H9 (cell line): ENCODE measurements at regions not wholly inside any gene's neighbourhood (a gene's known extent, or its start where the extent isn't known, plus 50 kb on each side); places are given as distances from the start of the nearest gene placed in this dataset.

Experiments used
- DNase-seq: peaks from one replicate; pipeline ENCODE4 v3.0.0-alpha.2; 2017
- H2AFZ ChIP-seq: one replicate; pipeline ENCODE4 v1.6.1; 2013; ENCODE audit warnings: mild to moderate bottlenecking, low read length, control low read depth, moderate library complexity
- H2AK5ac ChIP-seq: 2 replicates; pipeline ENCODE4 v1.6.1; 2013; ENCODE audit warnings: low read length, control low read depth, mixed read lengths; ENCODE audit not compliant: insufficient read length
- H2BK120ac ChIP-seq: one replicate; pipeline ENCODE4 v1.6.1; 2013; ENCODE audit warnings: low read depth, mild to moderate bottlenecking, low read length, control low read depth, inconsistent platforms; ENCODE audit not compliant: poor library complexity, severe bottlenecking
- H2BK12ac ChIP-seq: 2 replicates; pipeline ENCODE4 v1.6.1; 2013; ENCODE audit warnings: low read length, control low read depth, mixed read lengths, low read depth; ENCODE audit not compliant: insufficient read length
- H2BK15ac ChIP-seq: 2 replicates; pipeline ENCODE4 v1.6.1; 2013; ENCODE audit warnings: low read depth, low read length, control low read depth
- H2BK20ac ChIP-seq: one replicate; pipeline ENCODE4 v1.6.1; 2013; ENCODE audit warnings: low read depth, mild to moderate bottlenecking, low read length, control low read depth, inconsistent platforms; ENCODE audit not compliant: poor library complexity, severe bottlenecking
- H2BK5ac ChIP-seq: 2 replicates; pipeline ENCODE4 v1.6.1; 2013; ENCODE audit warnings: low read length, control low read depth, mixed read lengths; ENCODE audit not compliant: insufficient read length
- H3K14ac ChIP-seq: 2 replicates; pipeline ENCODE4 v1.6.1; 2013; ENCODE audit warnings: low read length, control low read depth; ENCODE audit not compliant: insufficient read depth
- H3K18ac ChIP-seq: 2 replicates; pipeline ENCODE4 v1.6.1; 2013; ENCODE audit warnings: low read depth, mild to moderate bottlenecking, mixed read lengths, low read length, control low read depth; ENCODE audit not compliant: insufficient read length
- H3K23ac ChIP-seq: 2 replicates; pipeline ENCODE4 v1.6.1; 2013; ENCODE audit warnings: low read length, control low read depth, mixed read lengths, low read depth; ENCODE audit not compliant: insufficient read length
- H3K23me2 ChIP-seq: 2 replicates; pipeline ENCODE4 v1.6.1; 2013; ENCODE audit warnings: low read depth, mild to moderate bottlenecking, mixed read lengths, low read length, control low read depth; ENCODE audit not compliant: insufficient read length, poor library complexity, severe bottlenecking
- H3K27ac ChIP-seq: 2 replicates; pipeline ENCODE4 v1.5.1; 2013; ENCODE audit warnings: low read length, control low read depth, mixed read lengths, low read depth; ENCODE audit not compliant: insufficient read length
- H3K27me3 ChIP-seq: 2 replicates; pipeline ENCODE4 v1.6.1; 2013; ENCODE audit warnings: low read length, control low read depth, inconsistent platforms; ENCODE audit not compliant: insufficient read depth
- H3K4ac ChIP-seq: 2 replicates; pipeline ENCODE4 v1.6.1; 2013; ENCODE audit warnings: low read depth, mild to moderate bottlenecking, control low read depth, inconsistent platforms, low read length, moderate library complexity
- H3K4me1 ChIP-seq: 2 replicates; pipeline ENCODE4 v1.6.1; 2013; ENCODE audit warnings: low read length, control low read depth, inconsistent platforms; ENCODE audit not compliant: insufficient read depth
- H3K4me2 ChIP-seq: 2 replicates; pipeline ENCODE4 v1.6.1; 2013; ENCODE audit warnings: low read length, control low read depth, mixed read lengths; ENCODE audit not compliant: insufficient read length, insufficient read depth
- H3K56ac ChIP-seq: 2 replicates; pipeline ENCODE4 v1.6.1; 2013; ENCODE audit warnings: low read depth, mild to moderate bottlenecking, mixed read lengths, low read length, control low read depth; ENCODE audit not compliant: insufficient read length
- H3K79me1 ChIP-seq: 2 replicates; pipeline ENCODE4 v1.6.1; 2013; ENCODE audit warnings: low read depth, mild to moderate bottlenecking, moderate library complexity, low read length, control low read depth, inconsistent platforms; ENCODE audit not compliant: insufficient read depth, poor library complexity, severe bottlenecking
- H3K79me2 ChIP-seq: 2 replicates; pipeline ENCODE4 v1.6.1; 2013; ENCODE audit warnings: low read length, control low read depth, inconsistent platforms; ENCODE audit not compliant: insufficient read depth
- H3K9ac ChIP-seq: 2 replicates; pipeline ENCODE4 v1.6.1; 2013; ENCODE audit warnings: low read length, control low read depth, mixed read lengths; ENCODE audit not compliant: insufficient read length; ENCODE audit errors: extremely low read depth
- H3K9me3 ChIP-seq: one replicate; pipeline ENCODE4 v1.6.1; 2013; ENCODE audit warnings: low read depth, low read length, inconsistent platforms; ENCODE audit not compliant: control insufficient read depth
- H3T11ph ChIP-seq: one replicate; pipeline ENCODE4 v1.6.1; 2013; ENCODE audit warnings: mild to moderate bottlenecking, low read length, control low read depth, inconsistent platforms
- H4K20me1 ChIP-seq: one replicate; pipeline ENCODE4 v1.6.1; 2013; ENCODE audit not compliant: control insufficient read depth, insufficient read length, insufficient read depth
- H4K5ac ChIP-seq: 2 replicates; pipeline ENCODE4 v1.6.1; 2013; ENCODE audit warnings: low read depth, mild to moderate bottlenecking, mixed read lengths, low read length, control low read depth; ENCODE audit not compliant: insufficient read length
- H4K8ac ChIP-seq: replicated peaks from 2 replicates; pipeline ENCODE4 v1.6.1; 2013; ENCODE audit warnings: low read length, control low read depth, mixed read lengths, low read depth; ENCODE audit not compliant: insufficient read length
- H4K91ac ChIP-seq: 2 replicates; pipeline ENCODE4 v1.6.1; 2013; ENCODE audit warnings: low read depth, mild to moderate bottlenecking, moderate library complexity, mixed read lengths, low read length, control low read depth; ENCODE audit not compliant: insufficient read length
- H3K27ac Mint-ChIP-seq, 3 experiments: 2 replicates in 2 of 3; 3 replicates in 1 of 3; pipeline ENCODE4 v1.8.0; 2020 to 2021; ENCODE audit warnings: mixed read lengths in 3 of 3, mild to moderate bottlenecking in 1 of 3, moderate library complexity in 1 of 3
- H3K27me3 Mint-ChIP-seq: 2 replicates; pipeline ENCODE4 v1.8.0; 2021; ENCODE audit warnings: low read depth, mild to moderate bottlenecking, moderate library complexity, mixed read lengths
- H3K36me3 Mint-ChIP-seq, 3 experiments: 2 replicates in 2 of 3; 3 replicates in 1 of 3; pipeline ENCODE4 v1.8.0; 2020 to 2021; ENCODE audit warnings: low read depth in 3 of 3, mixed read lengths in 3 of 3; ENCODE audit not compliant: insufficient read depth in 1 of 3
- H3K4me1 Mint-ChIP-seq, 2 experiments: 2 replicates each; pipeline ENCODE4 v1.8.0; 2020; ENCODE audit warnings: mixed read lengths in 2 of 2
- H3K4me3 Mint-ChIP-seq, 2 experiments: 2 replicates in 1 of 2; 3 replicates in 1 of 2; pipeline ENCODE4 v1.8.0; 2020 to 2021; ENCODE audit warnings: mild to moderate bottlenecking in 2 of 2, mixed read lengths in 2 of 2, moderate library complexity in 1 of 2
- H3K9me3 Mint-ChIP-seq, 2 experiments: 2 replicates in 1 of 2; 3 replicates in 1 of 2; pipeline ENCODE4 v1.8.0; 2020; ENCODE audit warnings: mild to moderate bottlenecking in 2 of 2, mixed read lengths in 2 of 2, moderate library complexity in 1 of 2
- TF ChIP-seq, protein P1 (sequence below): fragments of 200-600 bp; sonication (generic); conservative IDR thresholded peaks from 3 replicates; pipeline ENCODE4 v1.8.0; 2021; ENCODE audit warnings: antibody characterized with exemption, mild to moderate bottlenecking

DNA sequence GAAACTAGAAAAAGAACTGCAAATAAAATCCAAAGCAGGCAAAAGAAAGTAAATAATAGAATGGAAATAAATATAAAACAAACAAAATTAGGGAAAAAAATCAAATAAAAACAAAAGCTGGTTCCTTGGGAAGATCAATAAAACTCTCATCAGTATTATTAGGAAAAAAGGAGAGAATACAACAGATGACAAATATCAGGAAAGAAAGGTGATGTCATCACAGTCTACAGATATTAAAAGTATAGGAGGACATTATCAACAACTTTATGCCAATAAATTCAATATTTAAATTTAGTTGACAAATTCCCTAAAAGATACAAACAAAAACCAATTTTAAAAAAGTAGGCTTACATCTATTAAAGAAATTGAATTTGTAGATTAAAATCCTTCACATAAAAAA lies 107.4 kb upstream of the FOXN3 start:
- H3K36me3 Mint-ChIP-seq, result peaks cover 28 to 49% (median 43%) of the 10 kb centered on the region in 3 experiments
- H3T11ph ChIP-seq, result no peak overlapping the region
- H2BK12ac ChIP-seq, result no peak overlapping the region
- no peak overlapping the region for H2AK5ac ChIP-seq
- no peak overlapping the region for H3K14ac ChIP-seq
- H2BK15ac ChIP-seq, result no peak overlapping the region
- H3K27me3 Mint-ChIP-seq, result no peaks in the 10 kb centered on the region
- no peak overlapping the region for H4K91ac ChIP-seq
- no peaks in the 10 kb centered on the region for H4K20me1 ChIP-seq
- TF ChIP-seq, protein P1, sequence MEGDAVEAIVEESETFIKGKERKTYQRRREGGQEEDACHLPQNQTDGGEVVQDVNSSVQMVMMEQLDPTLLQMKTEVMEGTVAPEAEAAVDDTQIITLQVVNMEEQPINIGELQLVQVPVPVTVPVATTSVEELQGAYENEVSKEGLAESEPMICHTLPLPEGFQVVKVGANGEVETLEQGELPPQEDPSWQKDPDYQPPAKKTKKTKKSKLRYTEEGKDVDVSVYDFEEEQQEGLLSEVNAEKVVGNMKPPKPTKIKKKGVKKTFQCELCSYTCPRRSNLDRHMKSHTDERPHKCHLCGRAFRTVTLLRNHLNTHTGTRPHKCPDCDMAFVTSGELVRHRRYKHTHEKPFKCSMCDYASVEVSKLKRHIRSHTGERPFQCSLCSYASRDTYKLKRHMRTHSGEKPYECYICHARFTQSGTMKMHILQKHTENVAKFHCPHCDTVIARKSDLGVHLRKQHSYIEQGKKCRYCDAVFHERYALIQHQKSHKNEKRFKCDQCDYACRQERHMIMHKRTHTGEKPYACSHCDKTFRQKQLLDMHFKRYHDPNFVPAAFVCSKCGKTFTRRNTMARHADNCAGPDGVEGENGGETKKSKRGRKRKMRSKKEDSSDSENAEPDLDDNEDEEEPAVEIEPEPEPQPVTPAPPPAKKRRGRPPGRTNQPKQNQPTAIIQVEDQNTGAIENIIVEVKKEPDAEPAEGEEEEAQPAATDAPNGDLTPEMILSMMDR, result no peak
- no peak overlapping the region for H3K18ac ChIP-seq
- no peaks in the 10 kb centered on the region for H3K27me3 ChIP-seq
- H4K5ac ChIP-seq, result no peak overlapping the region
- no peak overlapping the region for H3K27ac ChIP-seq
- H2BK120ac ChIP-seq, result no peak overlapping the region
- peaks cover 3% of the 10 kb centered on the region; the same call in 1 of the 2 replicates for H3K79me2 ChIP-seq
- H2BK20ac ChIP-seq, result no peak overlapping the region
- H3K4ac ChIP-seq, result no peak overlapping the region
- H3K56ac ChIP-seq, result no peak overlapping the region
- no peak for DNase-seq
- H3K4me1 ChIP-seq, result no peaks in the 10 kb centered on the region
- no peak overlapping the region for H3K4me2 ChIP-seq
- H3K9me3 Mint-ChIP-seq, result peaks cover 14 to 48% of the 10 kb centered on the region in 2 experiments; a peak in 4 of 5 replicates
- H2BK5ac ChIP-seq, result no peak overlapping the region
- no peak overlapping the region for H3K27ac Mint-ChIP-seq
- no peak overlapping the region for H3K9ac ChIP-seq
- H4K8ac ChIP-seq, result no peak overlapping the region
- no peak overlapping the region for H3K4me3 Mint-ChIP-seq
- no peak overlapping the region for H2AFZ ChIP-seq
- no peaks in the 10 kb centered on the region for H3K9me3 ChIP-seq
- H3K79me1 ChIP-seq, result no peaks in the 10 kb centered on the region
- H3K23ac ChIP-seq, result no peak overlapping the region
- no peaks in the 10 kb centered on the region for H3K23me2 ChIP-seq
- peaks cover 3 to 8% of the 10 kb centered on the region in 2 experiments for H3K4me1 Mint-ChIP-seq
